ENCODE measurements at regions not wholly inside any gene's neighbourhood (a gene's known extent, or its start where the extent isn't known, plus 50 kb on each side); places are given as distances from the start of the nearest gene placed in this dataset.

DNA sequence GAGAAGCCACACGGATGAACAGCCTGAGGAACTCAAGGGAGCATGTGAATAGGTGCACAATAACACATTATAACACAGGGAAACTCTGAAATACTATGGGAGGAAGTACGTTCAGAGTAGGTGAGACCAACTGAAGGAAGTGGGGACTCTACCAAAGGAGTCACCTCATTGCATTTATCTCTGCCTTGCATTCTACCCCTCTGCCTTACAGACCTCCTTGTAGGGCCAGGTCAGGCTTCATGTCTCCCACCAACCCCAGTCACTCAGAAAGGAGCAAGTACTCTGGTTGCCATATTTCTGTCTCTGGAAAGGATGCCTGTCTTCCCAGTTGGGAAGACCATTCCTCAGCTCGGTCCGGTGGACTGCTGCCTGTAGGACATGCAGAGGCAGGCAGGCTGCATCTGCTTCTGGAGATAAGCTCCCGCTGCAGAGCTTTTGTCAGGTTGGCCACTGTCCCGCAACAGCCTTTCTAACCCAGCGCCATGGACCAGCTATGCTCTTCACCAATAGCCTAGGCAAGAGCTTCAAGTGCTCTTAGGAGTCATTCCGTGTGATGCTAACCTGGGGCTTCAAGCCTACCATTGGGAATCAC is 51.6 kb upstream of the ASIP start:
- Histone ChIP-seq H4K20me1 (ENCODE audit: control insufficient read depth, extremely low read depth, insufficient read depth, low read length) (no peaks in the 10 kb centered on the region), H3K4me1 (ENCODE audit: control insufficient read depth, extremely low read depth, insufficient read depth, low read length) (no peaks in the 10 kb centered on the region), H3K79me2 (ENCODE audit: control insufficient read depth, insufficient read depth, low read length) (no peaks in the 10 kb centered on the region), H3K27me3 (ENCODE audit: control insufficient read depth, insufficient read depth, low read length) (peaks cover 4% of the 10 kb centered on the region), H3K4me3 (replicated peaks in 1 of 4; ENCODE audit: control extremely low read depth in 1 of 4, insufficient read depth in 1 of 4, low read depth in 3 of 4, low read length in 4 of 4) (no peak overlapping the region), H3K9ac (ENCODE audit: insufficient read depth, low read length) (no peak overlapping the region), H3K4me2 (ENCODE audit: extremely low read depth, insufficient read depth, low read length) (no peak overlapping the region), H3K9me3 (ENCODE audit: control insufficient read depth, insufficient read depth, low read depth, low read length) (no peaks in the 10 kb centered on the region), H2AFZ (ENCODE audit: low read length) (no peak overlapping the region), H3K36me3 (ENCODE audit: control insufficient read depth, insufficient read depth, low read length) (no peaks in the 10 kb centered on the region), H3K27ac (ENCODE audit: insufficient read depth, low read length) (no peak overlapping the region)
- DNase-seq (ENCODE audit: low read depth in 2 of 2), result no peak
- TF ChIP-seq, protein P1, sequence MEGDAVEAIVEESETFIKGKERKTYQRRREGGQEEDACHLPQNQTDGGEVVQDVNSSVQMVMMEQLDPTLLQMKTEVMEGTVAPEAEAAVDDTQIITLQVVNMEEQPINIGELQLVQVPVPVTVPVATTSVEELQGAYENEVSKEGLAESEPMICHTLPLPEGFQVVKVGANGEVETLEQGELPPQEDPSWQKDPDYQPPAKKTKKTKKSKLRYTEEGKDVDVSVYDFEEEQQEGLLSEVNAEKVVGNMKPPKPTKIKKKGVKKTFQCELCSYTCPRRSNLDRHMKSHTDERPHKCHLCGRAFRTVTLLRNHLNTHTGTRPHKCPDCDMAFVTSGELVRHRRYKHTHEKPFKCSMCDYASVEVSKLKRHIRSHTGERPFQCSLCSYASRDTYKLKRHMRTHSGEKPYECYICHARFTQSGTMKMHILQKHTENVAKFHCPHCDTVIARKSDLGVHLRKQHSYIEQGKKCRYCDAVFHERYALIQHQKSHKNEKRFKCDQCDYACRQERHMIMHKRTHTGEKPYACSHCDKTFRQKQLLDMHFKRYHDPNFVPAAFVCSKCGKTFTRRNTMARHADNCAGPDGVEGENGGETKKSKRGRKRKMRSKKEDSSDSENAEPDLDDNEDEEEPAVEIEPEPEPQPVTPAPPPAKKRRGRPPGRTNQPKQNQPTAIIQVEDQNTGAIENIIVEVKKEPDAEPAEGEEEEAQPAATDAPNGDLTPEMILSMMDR (conservative IDR thresholded peaks at IDR 0.05 in 1 of 2, IDR thresholded peaks at IDR 0.05 in 1 of 2; ENCODE audit: low read depth in 1 of 2, low read length in 2 of 2), result no peak
- TF ChIP-seq EZH2 (IDR thresholded peaks at IDR 0.05; ENCODE audit: low read length, missing control alignments), result no peak

DNA sequence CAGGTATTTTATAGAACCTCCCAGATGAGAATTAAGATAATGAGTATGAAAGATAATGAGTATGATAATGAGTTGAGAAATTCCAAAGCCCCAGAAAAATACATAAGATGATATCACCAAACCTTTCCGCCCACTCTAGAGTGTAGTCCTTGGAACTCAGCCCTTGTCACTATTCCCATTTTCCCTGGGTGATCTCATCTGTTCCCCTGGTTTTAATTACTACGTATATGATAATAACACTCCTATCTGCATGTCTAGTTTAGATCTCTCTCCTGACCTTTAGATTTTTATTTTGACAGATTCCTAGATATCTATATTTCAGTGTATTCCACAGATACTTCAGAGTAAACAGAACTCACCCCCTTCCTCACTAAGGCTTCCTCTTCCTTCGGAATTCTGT is 51.0 kb upstream of the ASIP start:
- TF ChIP-seq, protein P1 (conservative IDR thresholded peaks at IDR 0.05 in 1 of 2, IDR thresholded peaks at IDR 0.05 in 1 of 2; ENCODE audit: low read depth in 1 of 2, low read length in 2 of 2), result no peak
- TF ChIP-seq EZH2 (IDR thresholded peaks at IDR 0.05; ENCODE audit: low read length, missing control alignments), result no peak
- Histone ChIP-seq H2AFZ (ENCODE audit: low read length) (no peak overlapping the region), H3K27me3 (ENCODE audit: control insufficient read depth, insufficient read depth, low read length) (peaks cover 6% of the 10 kb centered on the region), H3K4me3 (replicated peaks in 1 of 4; ENCODE audit: control extremely low read depth in 1 of 4, insufficient read depth in 1 of 4, low read depth in 3 of 4, low read length in 4 of 4) (no peak overlapping the region), H3K4me2 (ENCODE audit: extremely low read depth, insufficient read depth, low read length) (no peak overlapping the region), H3K27ac (ENCODE audit: insufficient read depth, low read length) (no peak overlapping the region), H3K36me3 (ENCODE audit: control insufficient read depth, insufficient read depth, low read length) (no peaks in the 10 kb centered on the region), H3K9me3 (ENCODE audit: control insufficient read depth, insufficient read depth, low read depth, low read length) (no peaks in the 10 kb centered on the region), H4K20me1 (ENCODE audit: control insufficient read depth, extremely low read depth, insufficient read depth, low read length) (no peaks in the 10 kb centered on the region), H3K79me2 (ENCODE audit: control insufficient read depth, insufficient read depth, low read length) (no peaks in the 10 kb centered on the region), H3K4me1 (ENCODE audit: control insufficient read depth, extremely low read depth, insufficient read depth, low read length) (no peaks in the 10 kb centered on the region), H3K9ac (ENCODE audit: insufficient read depth, low read length) (no peak overlapping the region)
- DNase-seq (ENCODE audit: low read depth in 2 of 2), result no peak

DNA sequence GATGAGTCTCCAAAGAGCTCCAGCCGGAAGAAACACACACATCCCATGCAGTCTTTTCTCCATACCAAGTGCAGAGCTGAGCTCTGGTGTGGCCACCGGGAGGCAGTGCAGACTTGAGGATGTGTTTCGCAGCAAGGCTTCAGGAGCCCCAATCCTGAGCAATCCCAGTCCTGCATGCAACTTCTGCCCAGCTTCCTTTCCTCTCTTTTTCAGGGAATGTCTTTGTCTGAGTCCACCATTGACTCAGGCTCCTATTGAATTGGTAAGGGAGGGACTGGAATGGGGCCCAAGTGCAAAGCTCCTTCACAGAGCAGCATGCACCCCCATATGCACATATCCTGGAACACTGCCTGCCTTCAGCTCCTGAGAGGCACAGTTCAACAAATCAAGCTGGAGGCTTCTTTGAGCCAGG is 50.5 kb upstream of the ASIP start:
- no peaks in the 10 kb centered on the region for H4K20me1 ChIP-seq (ENCODE audit: control insufficient read depth, extremely low read depth, insufficient read depth, low read length)
- peaks cover 8% of the 10 kb centered on the region for H3K27me3 ChIP-seq (ENCODE audit: control insufficient read depth, insufficient read depth, low read length)
- H3K9ac ChIP-seq (ENCODE audit: insufficient read depth, low read length), result no peak overlapping the region
- peak; percentile 79 to 88 for DNase-seq (ENCODE audit: low read depth in 2 of 2)
- H3K4me3 ChIP-seq (replicated peaks in 1 of 4; ENCODE audit: control extremely low read depth in 1 of 4, insufficient read depth in 1 of 4, low read depth in 3 of 4, low read length in 4 of 4), result no peak overlapping the region
- no peak overlapping the region for H3K4me2 ChIP-seq (ENCODE audit: extremely low read depth, insufficient read depth, low read length)
- TF ChIP-seq, protein P1 (conservative IDR thresholded peaks at IDR 0.05 in 1 of 2, IDR thresholded peaks at IDR 0.05 in 1 of 2; ENCODE audit: low read depth in 1 of 2, low read length in 2 of 2), result peak; percentile 92 to 96
- TF ChIP-seq EZH2 (IDR thresholded peaks at IDR 0.05; ENCODE audit: low read length, missing control alignments), result no peak
- no peaks in the 10 kb centered on the region for H3K36me3 ChIP-seq (ENCODE audit: control insufficient read depth, insufficient read depth, low read length)
- no peaks in the 10 kb centered on the region for H3K4me1 ChIP-seq (ENCODE audit: control insufficient read depth, extremely low read depth, insufficient read depth, low read length)
- H3K9me3 ChIP-seq (ENCODE audit: control insufficient read depth, insufficient read depth, low read depth, low read length), result no peaks in the 10 kb centered on the region
- no peaks in the 10 kb centered on the region for H3K79me2 ChIP-seq (ENCODE audit: control insufficient read depth, insufficient read depth, low read length)
- H3K27ac ChIP-seq (ENCODE audit: insufficient read depth, low read length), result no peak overlapping the region
- no peak overlapping the region for H2AFZ ChIP-seq (ENCODE audit: low read length)

All from fibroblast of lung (primary cell).